A549 (cell line): ENCODE measurements at regions not wholly inside any gene's neighbourhood (a gene's known extent, or its start where the extent isn't known, plus 50 kb on each side); places are given as distances from the start of the nearest gene placed in this dataset.

Experiments used
- ATAC-seq, 2 experiments: fragments of 200-7000 bp in 1 of 2; fragments of >200 bp in 1 of 2; cut with Nextera tagmentation in 1 of 2; cut with Tn5 transposase in 1 of 2; 3 replicates each; pipeline versions ENCODE4 v1.8.0 to v1.9.1; 2018 to 2020; ENCODE audit warnings: mild to moderate bottlenecking in 1 of 2, moderate library complexity in 1 of 2
- CTCF ChIA-PET: fragments of 300-600 bp; sonication (Branson Sonifier 250); formaldehyde crosslinking; extraction: SDS; loops from one replicate; lab custom pipeline; 2021; ENCODE audit warnings: antibody characterized with exemption, inconsistent platforms; lab: Yijun Ruan, JAX
- POLR2A ChIA-PET: fragments of 350-600 bp; formaldehyde crosslinking; extraction: SDS; loops from one replicate; lab custom pipeline; 2021; ENCODE audit warnings: antibody characterized with exemption, inconsistent platforms; lab: Yijun Ruan, JAX
- DNase-seq, 2 experiments: peaks; one replicate each; pipeline versions ENCODE4 v3.0.0 to v3.0.0-alpha.2; 2011 to 2016; ENCODE audit warnings: low read depth in 1 of 2, low spot score in 1 of 2
- FAIRE-seq: peaks from 2 replicates; lab custom pipeline; 2011; peaks lifted over from hg19 to GRCh38; lab: Jason Lieb, UNC
- H3K27ac ChIP-seq, 2 experiments: fragments of >200 bp; sonication (Bioruptor Twin); formaldehyde crosslinking; 3 replicates each; pipeline ENCODE4 v1.5.1; 2016 to 2017
- H3K4me1 ChIP-seq: fragments of >200 bp; sonication (Bioruptor Twin); formaldehyde crosslinking; 3 replicates; pipeline ENCODE4 v1.6.1; 2016
- H3K4me2 ChIP-seq: fragments of >200 bp; sonication (Bioruptor Twin); formaldehyde crosslinking; 3 replicates; pipeline ENCODE4 v1.6.1; 2016
- H3K4me3 ChIP-seq: fragments of >200 bp; sonication (Bioruptor Twin); formaldehyde crosslinking; 3 replicates; pipeline ENCODE4 v1.5.1; 2016
- H3K9me3 ChIP-seq: fragments of >200 bp; sonication (Bioruptor Twin); formaldehyde crosslinking; 3 replicates; pipeline ENCODE4 v1.6.1; 2016
- ATOH8 ChIP-seq: fragments of 250-450 bp; sonication (Bioruptor Pico); IDR thresholded peaks from 2 replicates; pipeline ENCODE4 v1.5.0; 2020; ENCODE audit warnings: low read depth, mild to moderate bottlenecking, moderate library complexity
- BCL3 ChIP-seq: fragments of >200 bp; sonication (Bioruptor Twin); formaldehyde crosslinking; IDR thresholded peaks from 3 replicates; pipeline ENCODE4 v1.6.1; 2016
- CEBPB ChIP-seq, 2 experiments: fragments of >200 bp in 1 of 2; sonication (Bioruptor Twin) in 1 of 2; formaldehyde crosslinking in 1 of 2; IDR thresholded peaks; 2 replicates each; pipeline ENCODE4 v1.6.1; 2012 to 2016
- CHD2 ChIP-seq: fragments of 150-350 bp; IDR thresholded peaks from 2 replicates; pipeline ENCODE4 v1.6.1; 2014; ENCODE audit warnings: low read length; ENCODE audit not compliant: partially characterized antibody
- CTCF ChIP-seq: fragments of >200 bp; sonication (Bioruptor Twin); formaldehyde crosslinking; IDR thresholded peaks from 3 replicates; pipeline ENCODE4 v1.5.1; 2016
- E2F6 ChIP-seq: IDR thresholded peaks from 2 replicates; pipeline ENCODE4 v1.6.1; 2012; ENCODE audit warnings: low read depth, borderline replicate concordance
- ELK1 ChIP-seq: fragments of 150-350 bp; IDR thresholded peaks from 2 replicates; pipeline ENCODE4 v1.6.1; 2014; ENCODE audit warnings: low read depth, mild to moderate bottlenecking, low read length
- EP300 ChIP-seq, 2 experiments: fragments of >200 bp; sonication (Bioruptor Twin); formaldehyde crosslinking; IDR thresholded peaks; 2 replicates in 1 of 2; 3 replicates in 1 of 2; pipeline ENCODE4 v1.6.1; 2016 to 2017
- GATA3 ChIP-seq: IDR thresholded peaks from 2 replicates; pipeline ENCODE4 v1.6.1; 2012; ENCODE audit warnings: borderline replicate concordance
- HDAC2 ChIP-seq: fragments of 200-600 bp; sonication (generic); IDR thresholded peaks from 2 replicates; pipeline ENCODE4 v1.6.1; 2016
- HEYL ChIP-seq: fragments of 250-450 bp; sonication (Bioruptor Pico); IDR thresholded peaks from 2 replicates; pipeline ENCODE4 v1.8.0; 2021; ENCODE audit warnings: mild to moderate bottlenecking, moderate library complexity
- JUNB ChIP-seq: fragments of >200 bp; sonication (Bioruptor Twin); formaldehyde crosslinking; IDR thresholded peaks from 2 replicates; pipeline ENCODE4 v1.6.1; 2016
- KDM5A ChIP-seq: fragments of 200-600 bp; sonication (generic); IDR thresholded peaks from 2 replicates; pipeline ENCODE4 v1.6.1; 2016; ENCODE audit warnings: antibody characterized with exemption, mild to moderate bottlenecking
- MAFK ChIP-seq: fragments of 450-650 bp; IDR thresholded peaks from 2 replicates; pipeline ENCODE4 v1.6.1; 2014; ENCODE audit not compliant: partially characterized antibody
- MYC ChIP-seq: IDR thresholded peaks from 2 replicates; pipeline ENCODE4 v1.6.1; 2012; ENCODE audit warnings: mild to moderate bottlenecking, inconsistent platforms, low read length, improper control_type of control experiment, borderline replicate concordance
- POLR2A ChIP-seq: IDR thresholded peaks from 2 replicates; pipeline ENCODE4 v1.6.1; 2012; ENCODE audit warnings: mild to moderate bottlenecking, low read length
- RARB ChIP-seq: fragments of 250-450 bp; sonication (Bioruptor Pico); IDR thresholded peaks from 2 replicates; pipeline ENCODE4 v1.8.0; 2021; ENCODE audit warnings: mild to moderate bottlenecking, moderate library complexity
- SMC3 ChIP-seq: fragments of >200 bp; sonication (Bioruptor Twin); formaldehyde crosslinking; IDR thresholded peaks from 3 replicates; pipeline ENCODE4 v1.6.1; 2018; ENCODE audit warnings: inconsistent platforms
- TP53 ChIP-seq: fragments of 250-450 bp; sonication (Bioruptor Pico); IDR thresholded peaks from 2 replicates; pipeline ENCODE4 v1.5.0; 2021; ENCODE audit warnings: mild to moderate bottlenecking, moderate library complexity
- ZNF302 ChIP-seq: fragments of 250-450 bp; sonication (Bioruptor Pico); IDR thresholded peaks from 2 replicates; pipeline ENCODE4 v1.9.0; 2021; ENCODE audit warnings: inconsistent platforms, mild to moderate bottlenecking, moderate library complexity
- WGBS: methylation state at CpG from one replicate; pipeline ENCODE4 v1.1.6; 2017; ENCODE audit errors: missing lambda C conversion rate; 5-methylcytosine and 5-hydroxymethylcytosine counted together
- TF ChIP-seq, protein P1 (sequence below): fragments of 450-650 bp; IDR thresholded peaks from 2 replicates; pipeline ENCODE4 v1.6.1; 2014; ENCODE audit warnings: antibody characterized with exemption

- no peak for TF ChIP-seq RARB (CRISPR knock-in tag)
- no peak for TF ChIP-seq KDM5A
- TF ChIP-seq JUNB = no peak
- TF ChIP-seq TP53 (CRISPR knock-in tag) = no peak
- no peak for TF ChIP-seq EP300 (IDR thresholded peaks at IDR 0.05)
- no peak for TF ChIP-seq ZNF302 (CRISPR knock-in tag)
- TF ChIP-seq ATOH8 (CRISPR knock-in tag) = no peak
- TF ChIP-seq HDAC2 = no peak
- no peak for TF ChIP-seq ELK1
- TF ChIP-seq MAFK = no peak
- TF ChIP-seq, protein P1, sequence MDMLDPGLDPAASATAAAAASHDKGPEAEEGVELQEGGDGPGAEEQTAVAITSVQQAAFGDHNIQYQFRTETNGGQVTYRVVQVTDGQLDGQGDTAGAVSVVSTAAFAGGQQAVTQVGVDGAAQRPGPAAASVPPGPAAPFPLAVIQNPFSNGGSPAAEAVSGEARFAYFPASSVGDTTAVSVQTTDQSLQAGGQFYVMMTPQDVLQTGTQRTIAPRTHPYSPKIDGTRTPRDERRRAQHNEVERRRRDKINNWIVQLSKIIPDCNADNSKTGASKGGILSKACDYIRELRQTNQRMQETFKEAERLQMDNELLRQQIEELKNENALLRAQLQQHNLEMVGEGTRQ = no peak
- TF ChIP-seq GATA3 = no peak
- TF ChIP-seq E2F6 = no peak
- Histone ChIP-seq H3K27ac (peak overlapping the region; percentile 0 to 78; a peak in 3 of 6 replicates), H3K4me2 (no peak overlapping the region; the same call in 2 of the 3 replicates), H3K4me1 (peaks cover 50% of the 10 kb centered on the region), H3K4me3 (no peak overlapping the region), H3K9me3 (no peaks in the 10 kb centered on the region)
- FAIRE-seq (no peak), ATAC-seq (no peak), DNase-seq (no peak)
- ChIA-PET POLR2A (interaction anchor here (1.5 kb wide), 1 partner anchor 95 kb away, joined by 6 read pairs; no protein-coding TSS in a partner anchor), CTCF (no interaction called here)
- WGBS = 92% methylated on average over 2 of the region's 2 CpGs
Measured at GRCh38 chr5:124652892-124653441, 93.5 kb downstream of the ZNF608 start.

GRCh38 chr5:124652514-124652819 is 94.0 kb downstream of the ZNF608 start:
- H3K4me2 ChIP-seq = peak overlapping the region; percentile 78
- 0 out of 6 replicates have a peak, but pooled peaks of 1 of the 2 experiments have one; percentile 3 for ATAC-seq
- FAIRE-seq = no peak

More at GRCh38 chr5:124652514-124652819, 94.0 kb downstream of the ZNF608 start:
- DNase-seq = no peak
- TF ChIP-seq MYC = no peak
- no peak for TF ChIP-seq CEBPB (IDR thresholded peaks at IDR 0.05)
- TF ChIP-seq CTCF = no peak
- no peak for TF ChIP-seq POLR2A
- TF ChIP-seq BCL3 = no peak
- no peak for TF ChIP-seq SMC3
- TF ChIP-seq CHD2 = no peak
- TF ChIP-seq HEYL (CRISPR knock-in tag) = no peak
- peaks cover 45% of the 10 kb centered on the region for H3K4me1 ChIP-seq
- POLR2A ChIA-PET = interaction anchor here (1.5 kb wide), 1 partner anchor 95 kb away, joined by 6 read pairs; no protein-coding TSS in a partner anchor
- no peak overlapping the region for H3K4me3 ChIP-seq
- 54% methylated on average over 2 of the region's 2 CpGs for WGBS
- no peaks in the 10 kb centered on the region for H3K9me3 ChIP-seq
- CTCF ChIA-PET = no interaction called here
- peak overlapping the region; percentile 78 to 92; a peak in 5 of 6 replicates for H3K27ac ChIP-seq
